GM12874 (cell line): ENCODE measurements at regions not wholly inside any gene's neighbourhood (a gene's known extent, or its start where the extent isn't known, plus 50 kb on each side); places are given as distances from the start of the nearest gene placed in this dataset.

ENCODE experiments used
- TF ChIP-seq, protein P1 (sequence below): IDR thresholded peaks from 2 replicates; pipeline ENCODE4 v1.5.1; 2011; ENCODE audit warnings: low read depth, mild to moderate bottlenecking, control low read depth, low read length, moderate library complexity; ENCODE audit not compliant: insufficient read depth

DNA sequence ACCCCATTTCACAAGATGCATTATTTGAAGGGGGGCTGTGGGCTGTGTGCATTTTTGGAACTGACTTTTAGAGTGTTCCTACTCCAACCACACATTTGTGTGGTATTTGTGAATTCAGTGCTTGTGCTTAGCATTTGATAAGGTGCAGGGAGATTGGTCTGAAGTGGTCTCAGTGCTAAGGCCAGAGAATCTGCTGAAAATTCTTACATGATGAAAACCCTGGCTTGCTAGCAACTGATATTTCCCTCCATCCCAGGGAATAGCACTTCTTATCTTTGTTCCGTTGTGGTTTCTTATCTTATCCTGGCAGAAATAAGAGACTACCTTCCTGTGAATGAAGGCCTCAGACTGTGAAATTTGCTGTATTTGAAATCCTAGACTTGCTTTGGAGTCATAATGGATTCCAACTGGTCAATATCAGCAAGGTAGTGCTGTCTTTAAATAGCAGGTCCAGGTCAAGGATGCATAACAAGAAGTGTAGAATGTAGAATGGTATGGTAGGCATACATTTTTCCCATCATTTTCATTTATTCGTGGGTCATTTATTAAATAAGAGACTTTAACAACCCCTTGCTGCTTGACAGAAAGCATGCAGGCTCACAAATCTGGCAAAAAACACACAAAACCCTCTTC lies 986.9 kb downstream of the REEP3 start:
- TF ChIP-seq, protein P1, sequence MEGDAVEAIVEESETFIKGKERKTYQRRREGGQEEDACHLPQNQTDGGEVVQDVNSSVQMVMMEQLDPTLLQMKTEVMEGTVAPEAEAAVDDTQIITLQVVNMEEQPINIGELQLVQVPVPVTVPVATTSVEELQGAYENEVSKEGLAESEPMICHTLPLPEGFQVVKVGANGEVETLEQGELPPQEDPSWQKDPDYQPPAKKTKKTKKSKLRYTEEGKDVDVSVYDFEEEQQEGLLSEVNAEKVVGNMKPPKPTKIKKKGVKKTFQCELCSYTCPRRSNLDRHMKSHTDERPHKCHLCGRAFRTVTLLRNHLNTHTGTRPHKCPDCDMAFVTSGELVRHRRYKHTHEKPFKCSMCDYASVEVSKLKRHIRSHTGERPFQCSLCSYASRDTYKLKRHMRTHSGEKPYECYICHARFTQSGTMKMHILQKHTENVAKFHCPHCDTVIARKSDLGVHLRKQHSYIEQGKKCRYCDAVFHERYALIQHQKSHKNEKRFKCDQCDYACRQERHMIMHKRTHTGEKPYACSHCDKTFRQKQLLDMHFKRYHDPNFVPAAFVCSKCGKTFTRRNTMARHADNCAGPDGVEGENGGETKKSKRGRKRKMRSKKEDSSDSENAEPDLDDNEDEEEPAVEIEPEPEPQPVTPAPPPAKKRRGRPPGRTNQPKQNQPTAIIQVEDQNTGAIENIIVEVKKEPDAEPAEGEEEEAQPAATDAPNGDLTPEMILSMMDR = no peak

- TF ChIP-seq, protein P1 = no peak
Observed at GRCh38 chr10:64515970-64516699, 994.9 kb downstream of the REEP3 start.

- TF ChIP-seq, protein P1 = no peak
Observed at GRCh38 chr10:64518456-64518855, 997.3 kb downstream of the REEP3 start.

GRCh38 chr10:64519427-64519826 lies 998.2 kb downstream of the REEP3 start:
- TF ChIP-seq, protein P1 = no peak

DNA sequence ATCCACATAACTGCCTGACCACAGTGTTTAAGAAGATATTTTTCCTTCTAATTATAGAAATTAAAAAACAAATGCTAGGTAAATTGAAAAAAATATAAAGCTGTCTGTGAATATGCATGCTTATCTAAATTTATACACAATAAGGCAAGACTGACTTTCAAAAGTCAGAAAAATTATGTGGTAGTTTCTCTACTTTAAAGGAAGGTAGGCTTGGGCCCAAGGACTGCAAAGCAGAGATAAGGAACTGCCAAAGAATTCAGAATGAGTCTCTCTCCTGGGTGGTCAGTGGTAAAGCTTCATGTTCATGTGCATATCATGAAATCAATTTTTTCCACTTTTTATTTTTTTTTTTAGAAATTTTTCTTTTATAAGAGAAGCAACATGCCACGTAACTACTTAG lies 998.6 kb downstream of the REEP3 start:
- TF ChIP-seq, protein P1 = no peak

DNA sequence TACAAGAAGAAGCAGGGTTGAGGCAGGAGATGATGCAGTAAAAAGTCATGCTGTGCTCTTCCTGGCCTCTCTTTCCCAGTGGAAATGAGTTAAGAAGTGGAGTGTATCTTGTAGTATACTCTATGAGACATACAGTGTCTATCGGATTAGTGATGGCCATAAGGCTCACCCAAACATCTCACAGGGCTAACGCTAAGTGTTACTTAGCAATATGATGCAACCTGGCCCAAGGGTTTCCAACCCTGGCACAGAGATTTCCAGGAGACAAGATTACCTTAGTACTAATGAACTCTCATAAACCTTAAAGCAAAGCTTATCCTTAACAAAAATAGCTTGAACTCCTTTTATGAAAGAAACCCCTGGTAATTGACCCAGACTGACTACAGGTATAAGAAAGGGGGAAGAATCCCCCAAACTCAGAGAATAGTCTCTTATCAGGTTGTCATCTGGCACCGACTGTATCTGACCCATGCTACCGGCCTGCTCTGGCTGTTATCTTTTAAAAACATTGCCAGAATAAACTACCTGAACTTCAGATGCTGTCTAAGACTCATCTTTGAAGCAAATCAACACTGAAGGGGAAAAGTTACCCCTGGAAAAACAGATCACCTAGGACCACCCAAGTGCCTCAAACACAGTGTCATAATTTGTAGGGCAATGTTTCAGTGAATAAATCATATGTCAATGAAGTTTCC lies 1002.0 kb downstream of the REEP3 start:
- TF ChIP-seq, protein P1 = no peak

DNA sequence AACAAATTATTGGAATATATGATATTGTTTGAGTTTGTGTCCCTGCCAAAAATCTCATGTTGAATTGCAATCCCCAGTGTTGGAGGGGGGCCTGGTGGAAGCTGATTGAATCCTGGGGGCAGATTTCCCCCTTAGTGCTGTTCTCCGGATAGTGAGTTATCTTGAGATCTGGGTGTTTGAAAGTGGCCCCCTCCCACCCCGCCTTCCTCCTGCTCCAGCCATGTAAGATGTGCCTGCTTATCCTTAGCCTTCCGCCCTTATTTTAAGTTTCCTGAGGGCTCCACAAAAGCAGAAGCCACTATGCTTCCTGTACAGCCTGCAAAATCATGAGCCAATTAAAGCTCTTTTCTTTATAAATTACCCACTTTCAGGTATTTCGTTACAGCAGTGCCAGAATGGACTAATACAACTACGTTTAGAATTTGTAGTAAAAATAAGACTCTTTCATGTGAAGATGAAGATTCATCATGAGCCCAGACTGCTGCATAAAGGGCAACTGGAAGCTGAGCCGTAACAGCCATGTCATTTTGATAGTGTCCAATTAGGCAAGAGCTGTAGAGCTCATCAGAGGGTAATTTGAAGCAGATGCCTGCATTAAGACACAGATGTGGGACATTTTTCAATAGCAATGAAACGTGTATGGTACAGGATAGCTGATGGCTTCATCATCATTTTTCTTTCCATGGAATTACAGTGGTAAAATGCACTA lies 1007.2 kb downstream of the REEP3 start:
- TF ChIP-seq, protein P1 = no peak
